GM12874 (cell line): ENCODE measurements at regions not wholly inside any gene's neighbourhood (a gene's known extent, or its start where the extent isn't known, plus 50 kb on each side); places are given as distances from the start of the nearest gene placed in this dataset.

Experiments used
- TF ChIP-seq, protein P1 (sequence below): IDR thresholded peaks from 2 replicates; pipeline ENCODE4 v1.5.1; 2011; ENCODE audit warnings: low read depth, mild to moderate bottlenecking, control low read depth, low read length, moderate library complexity; ENCODE audit not compliant: insufficient read depth

- TF ChIP-seq, protein P1, sequence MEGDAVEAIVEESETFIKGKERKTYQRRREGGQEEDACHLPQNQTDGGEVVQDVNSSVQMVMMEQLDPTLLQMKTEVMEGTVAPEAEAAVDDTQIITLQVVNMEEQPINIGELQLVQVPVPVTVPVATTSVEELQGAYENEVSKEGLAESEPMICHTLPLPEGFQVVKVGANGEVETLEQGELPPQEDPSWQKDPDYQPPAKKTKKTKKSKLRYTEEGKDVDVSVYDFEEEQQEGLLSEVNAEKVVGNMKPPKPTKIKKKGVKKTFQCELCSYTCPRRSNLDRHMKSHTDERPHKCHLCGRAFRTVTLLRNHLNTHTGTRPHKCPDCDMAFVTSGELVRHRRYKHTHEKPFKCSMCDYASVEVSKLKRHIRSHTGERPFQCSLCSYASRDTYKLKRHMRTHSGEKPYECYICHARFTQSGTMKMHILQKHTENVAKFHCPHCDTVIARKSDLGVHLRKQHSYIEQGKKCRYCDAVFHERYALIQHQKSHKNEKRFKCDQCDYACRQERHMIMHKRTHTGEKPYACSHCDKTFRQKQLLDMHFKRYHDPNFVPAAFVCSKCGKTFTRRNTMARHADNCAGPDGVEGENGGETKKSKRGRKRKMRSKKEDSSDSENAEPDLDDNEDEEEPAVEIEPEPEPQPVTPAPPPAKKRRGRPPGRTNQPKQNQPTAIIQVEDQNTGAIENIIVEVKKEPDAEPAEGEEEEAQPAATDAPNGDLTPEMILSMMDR, result no peak
These were observed 170.9 kb upstream of the ZEB2 start for GRCh38 chr2:144690771-144691170.

DNA sequence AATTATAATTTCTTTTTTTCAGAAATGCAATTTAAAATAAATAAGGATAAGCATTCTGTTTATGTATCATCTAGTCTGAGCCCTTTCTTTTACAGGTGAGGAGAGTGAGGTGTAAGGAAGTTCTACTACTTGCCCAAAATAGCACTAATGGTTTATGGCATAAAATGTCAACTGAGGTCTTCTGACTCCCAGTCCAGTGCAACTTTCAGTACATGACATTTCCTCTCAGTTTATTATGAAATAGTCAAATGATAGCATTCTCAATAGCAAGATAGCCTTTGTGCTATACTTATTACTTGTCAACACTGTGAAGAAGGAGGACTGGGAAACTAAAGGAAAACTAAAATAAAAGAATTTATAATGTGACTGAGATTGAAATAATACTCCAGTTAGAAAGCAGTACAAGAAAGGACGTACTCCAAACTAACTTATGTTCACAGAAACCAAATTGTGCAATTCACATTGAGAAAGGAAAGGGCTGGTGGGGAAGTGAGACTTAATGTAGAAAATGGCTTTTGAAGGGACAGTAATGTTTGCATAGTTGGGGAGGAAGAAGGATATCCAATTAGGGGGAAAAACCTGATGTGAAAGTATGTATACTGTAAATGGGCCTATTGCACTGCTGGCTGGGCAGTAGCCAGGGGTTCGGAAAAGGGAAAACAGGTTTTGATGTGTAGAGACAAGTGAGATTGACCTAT lies 166.7 kb upstream of the ZEB2 start:
- TF ChIP-seq, protein P1, result no peak

GRCh38 chr2:144683966-144684365 lies 164.0 kb upstream of the ZEB2 start:
- TF ChIP-seq, protein P1, result no peak

GRCh38 chr2:144683107-144683753 lies 163.3 kb upstream of the ZEB2 start:
- TF ChIP-seq, protein P1, result no peak

- TF ChIP-seq, protein P1, result no peak
These were observed 162.3 kb upstream of the ZEB2 start for GRCh38 chr2:144682248-144682647.

DNA sequence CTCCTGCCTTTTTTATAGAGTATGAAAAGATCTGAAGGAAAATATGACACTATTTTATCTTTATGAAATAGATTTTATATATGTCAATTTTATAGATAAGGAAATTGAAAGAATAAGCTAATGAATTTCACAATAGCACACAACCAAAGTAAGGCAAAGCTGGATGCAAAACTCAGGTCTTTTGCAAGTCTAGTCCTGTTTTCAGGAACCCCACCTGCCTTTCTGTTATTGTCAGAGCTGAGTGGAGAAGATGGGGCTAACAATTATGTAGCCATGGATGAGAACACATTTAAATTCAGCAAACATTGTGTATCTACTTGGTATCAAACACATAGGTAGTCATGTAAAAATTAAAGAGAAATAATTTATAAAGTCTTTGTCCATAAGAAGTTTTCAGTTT lies 161.5 kb upstream of the ZEB2 start:
- TF ChIP-seq, protein P1, result no peak

- TF ChIP-seq, protein P1, result no peak
These were observed 160.0 kb upstream of the ZEB2 start for GRCh38 chr2:144679942-144680341.
